ENCODE measurements at regions not wholly inside any gene's neighbourhood (a gene's known extent, or its start where the extent isn't known, plus 50 kb on each side); places are given as distances from the start of the nearest gene placed in this dataset.

GRCh38 chr18:39215920-39216319, 1650.3 kb upstream of the CELF4 start:
- no peaks in the 10 kb centered on the region for H3K36me3 ChIP-seq (ENCODE audit: control insufficient read depth in 2 of 3, insufficient read depth in 3 of 3, low read length in 3 of 3)
- H3K27me3 ChIP-seq (ENCODE audit: control insufficient read depth, insufficient read depth, low read length) = no peaks in the 10 kb centered on the region
- DNase-seq (no peak), FAIRE-seq (no peak)
- no peak overlapping the region for H3K27ac ChIP-seq (ENCODE audit: low read depth in 2 of 2, low read length in 2 of 2)
- H3K9ac ChIP-seq (ENCODE audit: low read length in 3 of 3) = no peak overlapping the region
- H3K4me3 ChIP-seq (ENCODE audit: low read length in 3 of 3) = no peak overlapping the region
- intact Hi-C loops (cut with DNase I) = no loop called here
- TF ChIP-seq CTCF (IDR thresholded peaks at IDR 0.05; ENCODE audit: borderline replicate concordance, extremely low read depth, insufficient read depth) = no peak
- H3K9me3 ChIP-seq (ENCODE audit: control insufficient read depth in 2 of 3, insufficient read depth in 1 of 3, low read length in 3 of 3) = no peaks in the 10 kb centered on the region
- no peaks in the 10 kb centered on the region for H3K4me1 ChIP-seq (ENCODE audit: control insufficient read depth in 2 of 3, insufficient read depth in 2 of 3, low read depth in 1 of 3, low read length in 3 of 3)

GRCh38 chr18:39211461-39211860, 1645.9 kb upstream of the CELF4 start:
- no peak for TF ChIP-seq CTCF (IDR thresholded peaks at IDR 0.05; ENCODE audit: borderline replicate concordance, extremely low read depth, insufficient read depth)
- Histone ChIP-seq H3K9ac (ENCODE audit: low read length in 3 of 3) (no peak overlapping the region), H3K27me3 (ENCODE audit: control insufficient read depth, insufficient read depth, low read length) (no peaks in the 10 kb centered on the region), H3K36me3 (ENCODE audit: control insufficient read depth in 2 of 3, insufficient read depth in 3 of 3, low read length in 3 of 3) (no peaks in the 10 kb centered on the region), H3K9me3 (ENCODE audit: control insufficient read depth in 2 of 3, insufficient read depth in 1 of 3, low read length in 3 of 3) (no peaks in the 10 kb centered on the region), H3K27ac (ENCODE audit: low read depth in 2 of 2, low read length in 2 of 2) (no peak overlapping the region), H3K4me1 (ENCODE audit: control insufficient read depth in 2 of 3, insufficient read depth in 2 of 3, low read depth in 1 of 3, low read length in 3 of 3) (no peaks in the 10 kb centered on the region), H3K4me3 (ENCODE audit: low read length in 3 of 3) (no peak overlapping the region)
- DNase-seq (no peak), FAIRE-seq (no peak)
- intact Hi-C loops (cut with DNase I) = no loop called here

GRCh38 chr18:39209173-39209572, 1643.6 kb upstream of the CELF4 start:
- intact Hi-C loops (cut with DNase I) = loop anchor here (10.0 kb wide), 1 partner anchor 56 kb away; no protein-coding TSS in a partner anchor
- no peak for TF ChIP-seq CTCF (IDR thresholded peaks at IDR 0.05; ENCODE audit: borderline replicate concordance, extremely low read depth, insufficient read depth)
- H3K4me1 ChIP-seq (ENCODE audit: control insufficient read depth in 2 of 3, insufficient read depth in 2 of 3, low read depth in 1 of 3, low read length in 3 of 3) = no peaks in the 10 kb centered on the region
- no peak overlapping the region for H3K4me3 ChIP-seq (ENCODE audit: low read length in 3 of 3)
- no peak overlapping the region for H3K9ac ChIP-seq (ENCODE audit: low read length in 3 of 3)
- no peak for DNase-seq
- no peak overlapping the region for H3K27ac ChIP-seq (ENCODE audit: low read depth in 2 of 2, low read length in 2 of 2)
- no peaks in the 10 kb centered on the region for H3K9me3 ChIP-seq (ENCODE audit: control insufficient read depth in 2 of 3, insufficient read depth in 1 of 3, low read length in 3 of 3)
- H3K36me3 ChIP-seq (ENCODE audit: control insufficient read depth in 2 of 3, insufficient read depth in 3 of 3, low read length in 3 of 3) = no peaks in the 10 kb centered on the region
- FAIRE-seq = no peak
- no peaks in the 10 kb centered on the region for H3K27me3 ChIP-seq (ENCODE audit: control insufficient read depth, insufficient read depth, low read length)

- Histone ChIP-seq H3K36me3 (ENCODE audit: control insufficient read depth in 2 of 3, insufficient read depth in 3 of 3, low read length in 3 of 3) (no peaks in the 10 kb centered on the region), H3K9me3 (ENCODE audit: control insufficient read depth in 2 of 3, insufficient read depth in 1 of 3, low read length in 3 of 3) (no peaks in the 10 kb centered on the region), H3K4me1 (ENCODE audit: control insufficient read depth in 2 of 3, insufficient read depth in 2 of 3, low read depth in 1 of 3, low read length in 3 of 3) (no peaks in the 10 kb centered on the region), H3K27me3 (ENCODE audit: control insufficient read depth, insufficient read depth, low read length) (no peaks in the 10 kb centered on the region), H3K9ac (ENCODE audit: low read length in 3 of 3) (no peak overlapping the region), H3K4me3 (ENCODE audit: low read length in 3 of 3) (no peak overlapping the region), H3K27ac (ENCODE audit: low read depth in 2 of 2, low read length in 2 of 2) (no peak overlapping the region)
- DNase-seq (no peak), FAIRE-seq (no peak)
- TF ChIP-seq CTCF (IDR thresholded peaks at IDR 0.05; ENCODE audit: borderline replicate concordance, extremely low read depth, insufficient read depth) = no peak
- intact Hi-C loops (cut with DNase I) = loop anchor here (10.0 kb wide), 1 partner anchor 56 kb away; no protein-coding TSS in a partner anchor
Measured at GRCh38 chr18:39208729-39209128, 1643.1 kb upstream of the CELF4 start.
